ENCODE measurements at regions not wholly inside any gene's neighbourhood (a gene's known extent, or its start where the extent isn't known, plus 50 kb on each side); places are given as distances from the start of the nearest gene placed in this dataset.

DNA sequence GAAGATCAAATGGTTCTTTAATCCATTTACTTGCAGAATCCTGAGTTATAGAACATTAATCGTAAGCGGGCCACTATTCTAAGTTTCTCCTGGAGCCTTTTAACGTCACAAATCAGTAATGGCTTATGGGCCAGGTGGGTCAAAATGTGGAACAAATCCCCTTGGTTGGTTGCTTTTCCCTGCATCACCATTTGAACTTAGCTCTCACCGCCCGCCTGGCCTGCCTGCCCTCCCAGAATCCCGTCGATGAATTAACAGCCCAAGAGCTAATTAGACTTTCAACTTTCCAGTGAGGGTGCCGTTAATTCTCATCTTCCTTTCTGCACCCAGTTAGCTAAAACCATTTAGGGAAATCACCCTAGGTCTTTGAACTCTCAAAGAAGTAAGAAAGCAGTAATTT lies 205.5 kb downstream of the RNF152 start:
- no peak overlapping the region for H3K4me3 ChIP-seq (ENCODE audit: low read depth, poor library complexity, severe bottlenecking)
- intact Hi-C loops (cut with DNase I; ENCODE audit: low total_unique reads), result no loop called here
- TF ChIP-seq POLR2A (IDR thresholded peaks at IDR 0.05), result no peak
- TF ChIP-seq CTCF (IDR thresholded peaks at IDR 0.05), result no peak
- no peak for DNase-seq (ENCODE audit: low spot score in 2 of 2)
- WGBS, 2 donors, result 81 to 87% methylated on average over 8 of the region's 8 CpGs

DNA sequence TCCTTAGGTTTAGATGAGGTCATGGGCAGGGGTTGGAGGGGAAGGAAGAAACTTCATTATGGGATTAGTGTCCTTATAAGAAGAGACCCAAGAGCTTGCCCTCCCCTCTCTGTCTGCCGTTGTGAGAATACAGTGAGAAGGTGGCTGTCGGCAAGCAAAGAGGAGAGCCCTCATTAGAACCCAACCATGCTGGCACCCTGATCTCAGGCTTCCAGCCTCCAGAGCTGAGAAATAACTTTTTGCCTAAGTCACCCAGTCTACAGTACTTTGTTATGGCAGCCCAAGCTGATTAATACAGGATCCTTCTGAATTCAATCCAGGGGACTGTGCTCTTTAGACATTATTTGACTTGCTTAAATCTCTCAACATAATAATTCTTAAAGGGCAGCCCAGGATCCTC lies 209.0 kb downstream of the RNF152 start:
- DNase-seq (ENCODE audit: low spot score in 2 of 2), result no peak
- H3K4me3 ChIP-seq (ENCODE audit: low read depth, poor library complexity, severe bottlenecking), result no peak overlapping the region
- TF ChIP-seq POLR2A (IDR thresholded peaks at IDR 0.05) (no peak), CTCF (IDR thresholded peaks at IDR 0.05) (no peak)
- intact Hi-C loops (cut with DNase I; ENCODE audit: low total_unique reads), result no loop called here
- WGBS, 2 donors, result 88 to 92% methylated on average over 2 of the region's 2 CpGs

DNA sequence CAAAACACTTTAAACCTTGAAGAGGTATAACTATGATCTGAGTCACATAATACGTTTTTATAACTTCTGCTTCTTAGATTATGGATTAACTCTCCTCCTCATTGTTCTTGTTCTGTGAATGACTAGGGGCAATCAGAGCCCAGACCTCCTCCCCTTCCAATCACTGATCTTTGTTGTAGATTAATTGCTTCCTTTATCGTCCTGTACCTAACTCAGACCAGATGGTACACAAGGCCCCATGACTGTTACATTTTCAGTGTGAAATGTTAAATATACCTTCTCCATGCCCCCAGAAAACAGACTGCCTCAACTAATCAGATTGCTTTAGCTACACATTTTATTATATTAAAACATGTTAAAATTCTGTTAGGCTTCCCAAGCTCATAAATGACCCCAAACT lies 211.7 kb downstream of the RNF152 start:
- intact Hi-C loops (cut with DNase I; ENCODE audit: low total_unique reads), result no loop called here
- DNase-seq (ENCODE audit: low spot score in 2 of 2), result no peak
- no peak for TF ChIP-seq CTCF (IDR thresholded peaks at IDR 0.05)
- no peak for TF ChIP-seq POLR2A (IDR thresholded peaks at IDR 0.05)
- H3K4me3 ChIP-seq (ENCODE audit: low read depth, poor library complexity, severe bottlenecking), result no peak overlapping the region
- WGBS, 2 donors, result 66 to 69% methylated on average over 2 of the region's 2 CpGs

GRCh38 chr18:61679836-61680235 lies 213.0 kb downstream of the RNF152 start:
- intact Hi-C loops (cut with DNase I; ENCODE audit: low total_unique reads), result no loop called here
- 87 to 96% methylated on average over 3 of the region's 3 CpGs for WGBS, 2 donors
- no peak overlapping the region for H3K4me3 ChIP-seq (ENCODE audit: low read depth, poor library complexity, severe bottlenecking)
- TF ChIP-seq CTCF (IDR thresholded peaks at IDR 0.05), result no peak
- no peak for TF ChIP-seq POLR2A (IDR thresholded peaks at IDR 0.05)
- no peak for DNase-seq (ENCODE audit: low spot score in 2 of 2)

GRCh38 chr18:61677435-61677970 lies 215.3 kb downstream of the RNF152 start:
- DNase-seq (ENCODE audit: low spot score in 2 of 2), result no peak
- no peak overlapping the region for H3K4me3 ChIP-seq (ENCODE audit: low read depth, poor library complexity, severe bottlenecking)
- 82% methylated on average over 4 of the region's 4 CpGs for WGBS, 2 donors
- TF ChIP-seq POLR2A (IDR thresholded peaks at IDR 0.05) (no peak), CTCF (IDR thresholded peaks at IDR 0.05) (no peak)
- intact Hi-C loops (cut with DNase I; ENCODE audit: low total_unique reads), result no loop called here

DNA sequence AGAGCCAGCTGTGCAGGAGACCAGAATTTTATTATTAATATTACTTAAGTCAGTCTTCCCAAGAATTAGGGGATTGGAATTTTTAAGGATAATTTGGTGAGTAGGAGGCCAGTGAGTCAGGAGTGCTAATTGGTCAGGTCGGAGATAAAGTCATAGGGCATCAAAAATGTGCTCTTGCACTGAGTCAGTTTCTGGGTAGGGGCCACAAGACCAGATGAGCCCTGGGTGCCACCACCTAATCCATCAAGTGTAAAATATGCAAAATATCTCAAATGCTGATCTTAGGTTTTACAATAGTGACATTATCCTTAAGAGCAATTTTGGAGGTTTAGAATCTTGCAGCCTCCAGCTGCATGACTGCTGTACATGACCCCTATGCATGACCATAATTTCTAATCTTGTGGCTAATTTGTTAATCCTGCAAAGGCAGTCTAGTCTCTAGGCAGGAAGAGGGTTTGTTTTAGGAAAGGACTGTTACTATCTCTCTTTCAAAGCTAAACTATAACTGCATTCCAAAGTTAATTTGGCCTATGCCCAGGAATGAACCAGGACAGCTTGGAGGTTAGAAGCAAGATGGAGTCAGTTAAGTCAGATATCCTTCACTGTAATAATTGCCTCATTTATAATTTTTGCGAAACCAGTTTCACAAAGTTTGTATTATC lies 215.9 kb downstream of the RNF152 start:
- intact Hi-C loops (cut with DNase I; ENCODE audit: low total_unique reads), result no loop called here
- WGBS, 2 donors, result 81 to 82% methylated on average over 2 of the region's 2 CpGs
- no peak overlapping the region for H3K4me3 ChIP-seq (ENCODE audit: low read depth, poor library complexity, severe bottlenecking)
- TF ChIP-seq CTCF (IDR thresholded peaks at IDR 0.05) (no peak), POLR2A (IDR thresholded peaks at IDR 0.05) (no peak)
- no peak for DNase-seq (ENCODE audit: low spot score in 2 of 2)
